SK-MEL-5 (cell line): ENCODE measurements at regions not wholly inside any gene's neighbourhood (a gene's known extent, or its start where the extent isn't known, plus 50 kb on each side); places are given as distances from the start of the nearest gene placed in this dataset.

Source experiments
- DNase-seq: peaks from one replicate; pipeline ENCODE4 v3.0.0-alpha.2; 2016; ENCODE audit warnings: low read depth, low spot score
- in situ Hi-C: cut with HindIII; loops from 2 replicates; pipeline ENCODE4 v1.10.0; 2016; ENCODE audit warnings: low sequenced_read_pairs, high pct_unique_total_duplicates, low pct_unique_long_range_greater_than_20kb

DNA sequence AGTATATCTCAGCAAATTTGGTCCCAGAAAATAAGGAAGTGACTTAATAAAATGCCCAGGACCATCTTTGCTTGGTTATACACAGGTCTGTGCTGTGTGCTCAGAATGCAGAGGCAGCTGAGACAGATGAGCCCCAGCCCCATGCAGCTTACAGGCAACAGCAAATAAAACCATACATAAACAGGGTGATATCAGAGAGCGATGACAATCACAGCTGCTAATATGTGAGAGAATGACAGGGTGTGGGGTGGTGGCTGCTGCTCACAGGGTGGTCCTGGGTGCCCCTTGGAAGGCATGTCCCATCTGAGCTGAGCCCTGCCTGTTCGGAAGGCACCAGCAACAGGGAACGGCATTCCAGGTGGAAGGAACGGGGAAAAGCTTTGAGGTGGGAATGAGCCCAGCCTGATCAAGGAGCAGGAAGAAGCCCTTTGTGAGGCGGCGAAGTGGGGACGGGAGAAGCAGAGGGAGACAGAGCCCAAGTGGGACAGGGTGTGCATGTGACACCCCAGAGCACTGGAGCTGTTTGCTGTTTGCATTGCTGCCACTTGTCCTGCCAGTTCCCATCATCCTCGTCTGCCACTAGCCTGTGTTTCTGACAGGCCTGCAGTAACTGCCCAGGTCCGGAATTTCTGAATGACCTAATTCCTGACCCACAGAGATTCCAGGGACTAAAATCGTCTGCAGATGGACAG, 150.5 kb downstream of the KATNIP start:
- DNase-seq, result no peak
- in situ Hi-C loops, result no loop called here

- in situ Hi-C loops, result no loop called here
Observed at GRCh38 chr16:27701381-27701780, 151.4 kb downstream of the KATNIP start.

GRCh38 chr16:27703121-27703520, 153.2 kb downstream of the KATNIP start:
- in situ Hi-C loops, result no loop called here
- no peak for DNase-seq

More at GRCh38 chr16:27701381-27701780, 151.4 kb downstream of the KATNIP start:
- DNase-seq, result no peak

DNA sequence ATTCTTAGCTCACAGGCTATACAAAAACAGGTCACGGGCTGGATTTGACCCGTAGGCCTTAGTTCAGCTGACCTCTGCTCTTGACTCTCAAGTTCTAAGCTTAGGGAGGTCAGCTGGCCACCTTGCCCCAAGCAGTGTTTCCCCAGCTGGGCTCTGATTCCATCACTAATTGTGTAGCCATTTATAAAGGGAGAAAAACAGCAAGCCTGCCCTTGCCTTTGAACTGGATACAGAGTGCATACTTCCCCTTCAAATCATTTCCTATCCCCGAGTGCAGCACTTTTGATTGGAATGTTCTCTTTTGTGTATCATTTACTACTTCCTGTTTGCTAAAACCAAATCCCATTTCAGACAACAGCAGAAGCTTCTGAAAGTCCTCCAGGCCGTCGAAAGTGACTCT, 153.6 kb downstream of the KATNIP start:
- no peak for DNase-seq
- in situ Hi-C loops, result no loop called here

DNA sequence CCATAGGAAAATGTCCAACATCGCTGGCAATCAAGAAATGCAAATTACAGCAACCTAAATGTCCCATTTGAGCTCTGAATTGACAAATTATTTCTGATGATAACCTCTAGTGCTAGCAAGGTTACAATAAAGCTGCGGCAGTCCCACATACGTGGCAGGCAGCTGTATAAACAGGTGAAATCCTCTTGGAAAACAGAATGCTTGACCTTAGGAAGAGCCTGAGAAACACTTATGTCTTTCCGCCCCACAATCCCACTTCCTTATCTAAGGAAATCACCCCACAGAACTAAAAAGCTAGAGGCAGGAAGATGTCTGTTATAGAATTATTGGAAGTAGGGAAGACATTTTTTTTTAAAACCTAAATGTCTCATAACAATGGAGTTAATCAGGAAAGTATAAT, 154.3 kb downstream of the KATNIP start:
- DNase-seq, result no peak
- in situ Hi-C loops, result no loop called here

DNA sequence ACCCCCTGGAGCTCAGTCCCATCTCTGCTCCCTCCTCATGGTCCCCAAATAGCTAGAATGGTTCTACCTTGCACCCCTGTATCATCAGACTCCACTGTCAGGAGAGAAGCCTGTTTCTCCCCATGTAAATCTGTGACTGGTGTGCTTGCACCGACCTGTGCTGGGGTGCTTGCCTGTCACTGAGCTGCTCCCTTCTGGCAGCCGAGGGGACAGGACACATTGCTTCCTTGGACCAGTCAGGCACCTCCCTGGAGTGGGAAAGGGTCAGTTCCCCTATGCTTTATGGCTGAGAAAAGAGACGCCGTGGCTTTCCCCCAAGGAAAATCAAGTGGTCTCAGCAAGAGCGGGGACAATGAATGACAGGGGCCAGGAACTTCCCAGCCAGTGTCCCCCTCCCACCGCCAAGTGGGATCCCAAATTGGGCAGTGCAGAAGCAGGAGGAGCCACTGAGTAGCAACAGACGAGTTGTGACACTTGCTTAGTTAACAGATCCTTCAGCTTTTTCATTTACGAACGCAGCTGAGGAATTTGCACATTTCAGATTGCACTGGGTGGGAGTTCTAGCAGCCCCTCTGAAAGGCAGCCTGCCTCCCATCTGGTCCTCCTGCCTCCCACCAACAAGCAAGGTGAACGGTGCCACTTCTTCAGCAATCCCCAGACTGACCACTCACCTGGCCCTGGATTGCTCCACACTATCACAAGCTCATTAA, 156.4 kb downstream of the KATNIP start:
- in situ Hi-C loops, result no loop called here
- DNase-seq, result no peak

DNA sequence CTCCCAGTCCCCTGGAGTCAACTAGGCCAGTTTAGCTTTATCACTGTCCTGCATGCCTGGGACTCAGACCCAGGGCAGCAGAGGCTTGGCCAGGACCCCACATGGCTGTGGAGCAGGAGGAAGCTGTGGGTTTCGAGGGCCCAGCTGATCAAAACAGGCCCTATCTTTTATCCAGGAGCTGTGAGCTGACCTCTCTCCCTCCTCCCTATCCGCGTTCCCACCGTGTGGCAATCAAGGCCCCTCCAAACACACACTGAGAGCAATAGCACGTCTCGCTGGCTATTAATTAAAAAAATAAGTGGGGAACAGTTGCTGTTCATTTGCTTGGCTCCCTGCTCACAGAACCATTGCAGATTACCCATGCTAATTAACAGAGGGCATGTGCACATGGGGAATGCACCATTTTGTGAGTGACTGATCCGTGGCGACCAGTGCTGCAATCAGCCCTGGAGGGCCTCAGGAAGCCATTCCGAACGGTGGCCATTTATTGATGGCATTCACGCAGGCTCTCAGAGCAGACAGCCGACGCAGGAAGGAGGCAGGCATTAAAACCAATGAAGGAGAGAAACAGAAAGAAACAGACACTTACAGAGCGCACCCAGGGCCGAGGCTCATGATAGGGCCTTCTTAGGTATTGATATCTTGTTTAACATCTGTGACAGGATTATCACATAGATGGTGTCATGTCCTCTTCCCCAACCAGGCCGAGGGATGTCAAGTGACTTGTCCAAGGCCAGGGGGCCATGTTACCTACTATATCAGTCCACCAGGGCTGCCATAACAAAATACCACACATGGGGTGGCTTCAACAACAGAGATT, 157.1 kb downstream of the KATNIP start:
- in situ Hi-C loops, result no loop called here
- DNase-seq, result no peak

DNA sequence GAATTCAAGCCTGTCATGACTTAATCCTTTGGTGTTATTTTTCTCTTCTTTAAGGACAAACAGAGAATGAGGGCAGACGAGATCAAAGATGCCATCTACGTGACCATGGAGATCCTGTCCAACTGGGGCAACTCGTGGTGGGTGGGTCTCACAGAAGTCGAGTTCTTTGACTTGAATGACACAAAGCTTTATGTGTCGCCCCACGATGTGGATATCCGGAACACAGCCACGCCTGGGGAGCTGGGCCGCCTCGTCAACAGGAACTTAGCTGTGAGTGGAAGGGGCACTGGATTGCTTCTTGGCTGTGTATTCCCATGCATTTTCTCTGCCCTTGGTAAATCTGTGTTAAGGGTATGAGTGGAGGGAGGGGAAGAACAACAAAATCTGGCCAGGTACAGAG, 158.7 kb downstream of the KATNIP start:
- no peak for DNase-seq
- in situ Hi-C loops, result no loop called here

- DNase-seq, result no peak
- in situ Hi-C loops, result no loop called here
Observed at GRCh38 chr16:27712251-27712711, 162.3 kb downstream of the KATNIP start.

- no peak for DNase-seq
- in situ Hi-C loops, result no loop called here
Observed at GRCh38 chr16:27717726-27718125, 167.8 kb downstream of the KATNIP start.

GRCh38 chr16:27718201-27719105, 168.5 kb downstream of the KATNIP start:
- in situ Hi-C loops, result no loop called here
- peak; percentile 92 for DNase-seq

DNA sequence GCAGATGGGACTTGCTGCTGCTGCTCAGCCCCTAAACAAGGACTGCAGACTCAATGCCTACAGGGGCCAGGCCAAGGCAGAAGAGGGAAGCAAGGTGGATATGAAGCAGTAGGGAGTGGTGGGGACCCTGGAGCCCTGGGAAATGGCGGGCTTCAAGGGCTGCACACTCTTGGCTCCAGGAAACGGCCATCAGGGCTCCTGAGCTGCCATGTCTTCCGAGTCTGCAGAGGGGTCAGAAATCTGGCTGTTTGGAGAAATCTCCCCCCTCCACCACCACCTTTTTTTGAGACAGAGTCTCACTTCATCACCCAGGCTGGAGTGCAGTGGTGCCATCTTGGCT, 169.1 kb downstream of the KATNIP start:
- no peak for DNase-seq

GRCh38 chr16:27720731-27721530, 171.0 kb downstream of the KATNIP start:
- in situ Hi-C loops, result no loop called here
- no peak for DNase-seq

More for the DNA sequence above, 169.1 kb downstream of the KATNIP start:
- in situ Hi-C loops, result no loop called here

- in situ Hi-C loops, result no loop called here
- DNase-seq, result no peak
Observed at GRCh38 chr16:27721531-27722181, 171.7 kb downstream of the KATNIP start.

DNA sequence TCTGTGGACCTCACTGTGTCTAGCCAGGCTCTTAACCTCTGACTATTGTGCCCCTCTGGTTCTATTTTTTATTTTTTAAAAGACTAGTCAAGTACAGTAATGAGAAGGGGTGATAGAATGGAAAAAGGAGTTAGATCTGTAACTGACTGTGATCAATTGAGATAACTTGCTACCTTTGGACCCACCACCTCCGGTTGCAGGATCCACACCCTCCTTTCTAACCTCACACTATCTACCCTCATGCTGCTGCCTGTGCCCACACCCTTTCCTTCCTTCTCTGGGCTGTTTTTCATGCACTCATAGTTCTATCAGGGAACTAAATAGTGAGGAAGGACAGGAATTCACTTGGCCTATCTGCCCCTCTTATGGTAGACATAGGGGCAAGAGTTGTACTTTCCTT, 172.3 kb downstream of the KATNIP start:
- DNase-seq, result no peak
- in situ Hi-C loops, result no loop called here

- DNase-seq, result no peak
- in situ Hi-C loops, result no loop called here
Observed at GRCh38 chr16:27722892-27723450, 173.0 kb downstream of the KATNIP start.
